D721Med (cell line): ENCODE measurements at regions not wholly inside any gene's neighbourhood (a gene's known extent, or its start where the extent isn't known, plus 50 kb on each side); places are given as distances from the start of the nearest gene placed in this dataset.

Source experiments
- DNase-seq: peaks from one replicate; pipeline ENCODE4 v3.0.0; 2011; ENCODE audit warnings: low spot score; ENCODE audit not compliant: insufficient read length
- FAIRE-seq: peaks from 2 replicates; lab custom pipeline; 2011; peaks lifted over from hg19 to GRCh38; lab: Jason Lieb, UNC
- CTCF ChIP-seq: IDR thresholded peaks from 2 replicates; pipeline ENCODE4 v1.5.1; 2012; ENCODE audit warnings: mild to moderate bottlenecking, control low read depth; ENCODE audit not compliant: insufficient read depth; ENCODE audit errors: missing control alignments

DNA sequence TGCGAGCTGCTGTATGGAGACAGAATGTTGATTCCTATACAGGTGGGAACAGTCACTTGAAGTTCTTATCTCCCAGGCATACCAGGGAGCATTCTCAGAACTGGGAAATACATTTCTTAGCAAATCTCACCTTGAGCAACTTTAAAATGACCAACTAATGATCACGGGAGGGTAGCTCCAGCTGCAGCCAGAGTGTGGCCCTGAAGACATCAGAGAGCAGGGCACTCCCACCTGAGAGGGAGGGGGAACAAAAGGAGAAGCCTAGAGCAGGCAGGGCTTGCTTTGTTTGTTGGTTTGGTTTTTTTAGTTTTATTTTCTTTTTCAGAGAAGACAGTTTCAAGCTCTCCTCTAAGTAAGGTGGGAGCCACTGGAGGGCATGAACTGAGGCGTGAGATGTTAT, 101.1 kb downstream of the OTX2 start:
- FAIRE-seq (no peak), DNase-seq (no peak)
- no peak for TF ChIP-seq CTCF

DNA sequence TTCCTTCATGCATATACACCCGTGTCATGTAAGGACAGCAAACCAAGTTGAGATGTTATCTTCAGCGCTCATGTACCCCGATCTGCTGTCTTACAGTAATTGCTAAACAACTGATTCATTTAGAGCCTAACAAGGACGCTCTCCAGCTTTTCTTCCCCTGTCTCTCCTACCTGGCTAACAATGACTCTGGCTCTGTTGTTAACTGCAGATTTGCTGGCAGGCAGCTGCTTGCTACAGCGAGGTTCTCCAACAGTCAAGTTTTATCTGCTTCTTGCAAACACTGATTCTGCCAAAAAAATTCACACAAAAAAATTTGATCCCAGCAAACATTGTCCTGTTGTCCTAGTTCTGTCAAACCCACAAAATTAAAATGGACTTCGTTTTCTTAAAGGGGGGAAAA, 101.6 kb downstream of the OTX2 start:
- DNase-seq, result no peak
- no peak for TF ChIP-seq CTCF
- no peak for FAIRE-seq

GRCh38 chr14:56703947-56704346, 106.3 kb downstream of the OTX2 start:
- no peak for DNase-seq
- no peak for FAIRE-seq
- TF ChIP-seq CTCF, result no peak

DNA sequence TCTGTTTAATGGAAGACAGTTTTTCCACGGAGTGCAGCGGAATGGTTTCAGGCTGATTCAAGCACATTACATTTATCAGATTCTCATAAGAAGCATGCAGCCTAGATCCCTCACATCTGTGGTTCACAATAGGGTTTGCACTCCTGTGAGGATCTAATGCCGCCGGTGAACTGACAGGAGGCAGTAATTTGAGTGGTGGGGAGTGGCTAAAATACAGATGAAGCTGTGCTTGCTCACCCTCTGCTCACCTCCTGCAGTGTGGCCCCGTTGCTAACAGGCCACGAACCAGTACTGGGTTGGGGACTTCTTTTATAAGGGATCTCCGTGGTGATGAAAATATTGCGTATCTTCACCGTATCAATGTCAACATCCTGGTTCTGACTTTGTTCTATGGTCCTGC, 107.8 kb downstream of the OTX2 start:
- FAIRE-seq (no peak), DNase-seq (no peak)
- no peak for TF ChIP-seq CTCF
